Activated T-helper 17 cell treated with anti-CD3 and anti-CD28 coated beads, Interleukin-2, amount 50 U/mL, for 72 hours (primary cell): ENCODE measurements at regions not wholly inside any gene's neighbourhood (a gene's known extent, or its start where the extent isn't known, plus 50 kb on each side); places are given as distances from the start of the nearest gene placed in this dataset.
A peak's percentile ranks its signal among the peaks of the same experiment; 100 is the strongest.
"Not testable (repeated sequence)": the region's sequence is repeated elsewhere in the genome, so short reads cannot be mapped to it uniquely, and the experiment has no call there.

ENCODE experiments used
- ATAC-seq: fragments of 150-1000 bp; cut with Tn5 transposase; replicated peaks from 2 replicates; pipeline ENCODE4 v1.10.0; 2021; ENCODE audit warnings: mild to moderate bottlenecking, moderate library complexity
- H3K27ac Mint-ChIP-seq: one replicate; pipeline ENCODE4 v1.8.0; 2022; ENCODE audit warnings: mixed read lengths
- H3K27me3 Mint-ChIP-seq: one replicate; pipeline ENCODE4 v1.8.0; 2022; ENCODE audit warnings: mixed read lengths
- H3K36me3 Mint-ChIP-seq: one replicate; pipeline ENCODE4 v1.8.0; 2022; ENCODE audit warnings: low read depth, mild to moderate bottlenecking, mixed read lengths
- H3K4me1 Mint-ChIP-seq: one replicate; pipeline ENCODE4 v1.8.0; 2022; ENCODE audit warnings: mixed read lengths
- H3K4me3 Mint-ChIP-seq: one replicate; pipeline ENCODE4 v1.8.0; 2022; ENCODE audit warnings: mild to moderate bottlenecking, mixed read lengths
- H3K9me3 Mint-ChIP-seq: one replicate; pipeline ENCODE4 v1.8.0; 2022; ENCODE audit warnings: mixed read lengths

- no peaks in the 10 kb centered on the region for H3K27me3 Mint-ChIP-seq
- peaks cover 7% of the 10 kb centered on the region for H3K4me1 Mint-ChIP-seq
- peak overlapping the region; percentile 54 for H3K27ac Mint-ChIP-seq
- H3K4me3 Mint-ChIP-seq: peak overlapping the region; percentile 80
- no peaks in the 10 kb centered on the region for H3K36me3 Mint-ChIP-seq
- no peaks in the 10 kb centered on the region for H3K9me3 Mint-ChIP-seq
- no peak for ATAC-seq
Observed at GRCh38 chr22:25403284-25403810, 161.1 kb upstream of the GRK3 start.

DNA sequence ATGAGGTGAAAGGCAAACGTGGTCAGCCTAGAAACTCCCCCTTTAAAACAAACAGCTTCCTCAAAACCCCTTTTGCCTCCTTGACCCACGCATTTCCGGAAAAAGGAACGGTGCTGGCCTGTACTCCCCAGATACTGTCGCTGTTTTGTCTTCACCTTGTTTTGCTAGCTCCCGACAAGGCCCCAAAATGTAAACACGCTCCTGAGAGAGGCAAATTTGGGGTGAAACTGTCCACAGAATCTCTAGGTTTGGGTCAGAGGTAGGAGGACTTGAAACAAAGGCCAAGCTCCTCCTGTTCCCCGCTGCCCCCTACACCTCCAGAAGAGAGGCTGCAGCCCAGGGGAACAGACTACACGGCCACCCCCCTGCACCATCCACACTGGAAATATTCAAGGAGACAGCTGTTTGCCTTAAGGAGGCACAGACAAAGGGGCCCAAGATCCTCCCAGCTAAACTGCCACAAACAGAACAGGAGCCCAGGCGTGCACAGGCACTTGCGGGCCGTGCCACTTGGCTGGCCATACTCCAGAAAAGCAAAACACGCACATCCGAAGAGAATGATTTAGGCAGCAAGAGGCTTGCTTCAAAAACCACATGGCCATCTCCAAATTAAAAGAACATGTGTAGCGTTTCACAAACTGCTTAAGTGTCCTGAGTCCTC is 160.5 kb upstream of the GRK3 start:
- Mint-ChIP-seq H3K4me3 (peak overlapping the region; percentile 80), H3K27ac (peak overlapping the region; percentile 54), H3K36me3 (no peaks in the 10 kb centered on the region), H3K4me1 (peaks cover 7% of the 10 kb centered on the region), H3K9me3 (no peaks in the 10 kb centered on the region), H3K27me3 (no peaks in the 10 kb centered on the region)
- no peak for ATAC-seq

GRCh38 chr22:25404556-25404927 is 159.9 kb upstream of the GRK3 start:
- no peaks in the 10 kb centered on the region for H3K36me3 Mint-ChIP-seq
- no peaks in the 10 kb centered on the region for H3K27me3 Mint-ChIP-seq
- peaks cover 7% of the 10 kb centered on the region for H3K4me1 Mint-ChIP-seq
- H3K27ac Mint-ChIP-seq: no peak overlapping the region
- no peaks in the 10 kb centered on the region for H3K9me3 Mint-ChIP-seq
- no peak for ATAC-seq
- peak overlapping the region; percentile 80 for H3K4me3 Mint-ChIP-seq

- H3K9me3 Mint-ChIP-seq: no peaks in the 10 kb centered on the region
- H3K27me3 Mint-ChIP-seq: no peaks in the 10 kb centered on the region
- H3K4me3 Mint-ChIP-seq: peak overlapping the region; percentile 69
- peak; percentile 93 for ATAC-seq
- peaks cover 7% of the 10 kb centered on the region for H3K4me1 Mint-ChIP-seq
- peak overlapping the region; percentile 64 for H3K27ac Mint-ChIP-seq
- no peaks in the 10 kb centered on the region for H3K36me3 Mint-ChIP-seq
Observed at GRCh38 chr22:25404928-25405816, 159.3 kb upstream of the GRK3 start.

GRCh38 chr22:25405841-25406509 is 158.5 kb upstream of the GRK3 start:
- Mint-ChIP-seq H3K27ac (peak overlapping the region; percentile 64), H3K27me3 (no peaks in the 10 kb centered on the region), H3K4me1 (peaks cover 7% of the 10 kb centered on the region), H3K4me3 (peak overlapping the region; percentile 69), H3K9me3 (no peaks in the 10 kb centered on the region), H3K36me3 (no peaks in the 10 kb centered on the region)
- ATAC-seq: peak; percentile 1

DNA sequence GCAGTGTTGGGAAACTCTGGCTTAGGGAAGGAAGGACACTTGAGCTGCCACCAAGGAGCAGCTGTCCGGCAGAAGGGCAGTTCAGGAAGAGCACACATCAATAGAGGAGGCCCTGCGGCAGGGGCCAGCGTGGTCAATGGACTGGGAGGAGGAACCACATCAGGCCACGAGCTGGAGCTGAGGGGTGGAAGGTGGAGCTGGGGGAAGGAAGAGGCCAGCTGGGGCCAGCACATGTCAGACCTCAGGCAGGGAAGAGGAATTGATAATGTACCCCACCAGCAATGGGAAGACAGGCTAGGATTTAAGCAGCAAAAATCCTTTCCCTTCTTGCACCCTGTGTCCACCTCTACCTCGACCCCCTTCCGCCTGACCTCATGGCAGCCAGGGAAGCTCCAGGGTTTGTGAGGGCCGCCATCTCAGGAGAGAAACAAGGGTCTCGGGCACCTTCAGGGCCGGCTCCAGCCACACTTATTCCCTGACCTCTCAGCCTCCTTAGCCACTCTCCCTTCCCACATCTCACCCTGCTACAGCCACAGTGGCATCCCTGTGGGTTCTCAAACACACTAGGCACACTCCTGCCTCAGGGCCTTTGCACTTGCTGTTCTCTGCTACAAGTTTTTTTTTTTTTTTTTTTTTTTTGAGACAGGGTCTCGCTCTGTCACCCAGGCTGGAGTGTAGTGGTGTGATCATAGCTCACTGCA is 157.8 kb upstream of the GRK3 start:
- ATAC-seq: no peak
- H3K36me3 Mint-ChIP-seq: no peaks in the 10 kb centered on the region
- peak overlapping the region; percentile 69 for H3K4me3 Mint-ChIP-seq
- H3K27me3 Mint-ChIP-seq: no peaks in the 10 kb centered on the region
- H3K4me1 Mint-ChIP-seq: peaks cover 7% of the 10 kb centered on the region
- H3K9me3 Mint-ChIP-seq: no peaks in the 10 kb centered on the region
- H3K27ac Mint-ChIP-seq: peak overlapping the region; percentile 64

DNA sequence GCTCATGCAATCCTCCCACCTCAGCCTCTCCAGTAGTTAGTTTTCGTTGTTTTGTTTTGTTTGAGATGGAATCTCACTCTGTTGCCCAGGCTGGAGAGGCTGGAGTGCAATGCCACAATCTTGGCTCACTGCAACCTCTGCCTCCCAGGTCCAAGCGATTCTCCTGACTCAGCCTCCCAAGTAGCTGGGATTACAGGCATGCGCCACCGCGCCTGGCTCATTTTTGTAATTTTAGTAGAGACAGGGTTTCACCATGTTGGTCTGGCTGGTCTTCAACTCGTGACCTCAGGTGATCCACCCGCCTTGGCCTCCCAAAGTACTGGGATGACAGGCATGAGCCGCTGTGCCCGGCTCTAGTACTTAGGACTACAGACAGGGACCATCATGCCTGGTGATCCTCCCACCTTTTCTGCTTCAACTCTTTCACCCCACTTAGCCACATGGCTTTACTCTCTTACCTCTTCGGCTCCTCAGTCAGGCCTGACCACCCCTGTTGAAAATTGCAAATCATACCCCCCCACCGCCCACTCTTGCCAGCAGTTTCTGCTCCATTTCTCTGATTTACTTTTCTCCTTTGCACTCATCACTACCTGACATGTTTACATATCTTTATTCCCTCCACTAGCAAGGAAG is 157.1 kb upstream of the GRK3 start:
- H3K4me3 Mint-ChIP-seq: peak overlapping the region; percentile 69
- H3K9me3 Mint-ChIP-seq: no peaks in the 10 kb centered on the region
- no peak overlapping the region for H3K27ac Mint-ChIP-seq
- no peaks in the 10 kb centered on the region for H3K36me3 Mint-ChIP-seq
- no peaks in the 10 kb centered on the region for H3K27me3 Mint-ChIP-seq
- peaks cover 7% of the 10 kb centered on the region for H3K4me1 Mint-ChIP-seq
- ATAC-seq: no peak

- no peak for ATAC-seq
- no peak overlapping the region for H3K27ac Mint-ChIP-seq
Observed at GRCh38 chr22:25407859-25408229, 156.6 kb upstream of the GRK3 start.

GRCh38 chr22:25409240-25409639 is 155.2 kb upstream of the GRK3 start:
- ATAC-seq: no peak
- H3K27ac Mint-ChIP-seq: no peak overlapping the region
- H3K27me3 Mint-ChIP-seq: no peaks in the 10 kb centered on the region
- no peaks in the 10 kb centered on the region for H3K4me1 Mint-ChIP-seq
- no peaks in the 10 kb centered on the region for H3K36me3 Mint-ChIP-seq
- H3K4me3 Mint-ChIP-seq: no peak overlapping the region
- H3K9me3 Mint-ChIP-seq: no peaks in the 10 kb centered on the region

More at GRCh38 chr22:25407859-25408229, 156.6 kb upstream of the GRK3 start:
- no peaks in the 10 kb centered on the region for H3K9me3 Mint-ChIP-seq
- H3K27me3 Mint-ChIP-seq: no peaks in the 10 kb centered on the region
- peak overlapping the region; percentile 69 for H3K4me3 Mint-ChIP-seq
- H3K4me1 Mint-ChIP-seq: peaks cover 7% of the 10 kb centered on the region
- H3K36me3 Mint-ChIP-seq: no peaks in the 10 kb centered on the region

DNA sequence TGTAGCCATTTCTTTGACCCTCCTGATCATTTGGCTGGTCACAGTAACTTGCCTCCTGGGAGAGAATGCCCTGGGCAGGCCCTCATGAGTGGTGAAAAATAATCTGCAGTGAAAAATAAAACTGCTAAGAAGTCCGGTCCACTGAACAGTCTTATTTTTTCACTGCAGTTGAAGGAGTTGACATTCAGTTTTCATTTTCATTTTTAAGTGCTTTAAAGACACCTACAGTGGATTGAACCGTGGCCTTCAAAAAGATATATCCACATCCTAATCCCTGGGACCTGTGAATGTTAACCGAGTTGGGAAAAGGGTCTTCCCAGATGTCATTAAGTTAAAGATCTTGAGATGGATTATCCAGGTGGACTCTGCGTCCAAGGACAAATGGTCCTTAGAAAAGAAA is 153.6 kb upstream of the GRK3 start:
- Mint-ChIP-seq H3K4me1 (no peaks in the 10 kb centered on the region), H3K9me3 (no peaks in the 10 kb centered on the region), H3K4me3 (peak overlapping the region; percentile 57), H3K27ac (peak overlapping the region; percentile 58), H3K36me3 (no peaks in the 10 kb centered on the region), H3K27me3 (peaks cover 4% of the 10 kb centered on the region)
- no peak for ATAC-seq

GRCh38 chr22:25413620-25414019 is 150.9 kb upstream of the GRK3 start:
- Mint-ChIP-seq H3K36me3 (no peaks in the 10 kb centered on the region), H3K27ac (no peak overlapping the region), H3K27me3 (peaks cover 4% of the 10 kb centered on the region), H3K4me3 (no peak overlapping the region), H3K4me1 (no peaks in the 10 kb centered on the region), H3K9me3 (no peaks in the 10 kb centered on the region)
- ATAC-seq: no peak

GRCh38 chr22:25415731-25416130 is 148.7 kb upstream of the GRK3 start:
- not testable (repeated sequence) for H3K27ac Mint-ChIP-seq, ATAC-seq, H3K9me3 Mint-ChIP-seq, H3K4me1 Mint-ChIP-seq, H3K36me3 Mint-ChIP-seq, H3K4me3 Mint-ChIP-seq
- H3K27me3 Mint-ChIP-seq: peaks cover 17% of the 10 kb centered on the region

- H3K36me3 Mint-ChIP-seq, H3K9me3 Mint-ChIP-seq, H3K4me1 Mint-ChIP-seq, ATAC-seq, H3K4me3 Mint-ChIP-seq, H3K27ac Mint-ChIP-seq: not testable (repeated sequence)
- H3K27me3 Mint-ChIP-seq: peaks cover 30% of the 10 kb centered on the region
Observed at GRCh38 chr22:25417826-25418225, 146.6 kb upstream of the GRK3 start.
